ENCODE measurements at regions not wholly inside any gene's neighbourhood (a gene's known extent, or its start where the extent isn't known, plus 50 kb on each side); places are given as distances from the start of the nearest gene placed in this dataset.

GRCh38 chr7:41035794-41036193 is 667.1 kb downstream of the INHBA start:
- Histone ChIP-seq H3K4me3 (no peak overlapping the region), H4K20me1 (ENCODE audit: insufficient read depth, poor library complexity, severe bottlenecking) (no peaks in the 10 kb centered on the region), H3K27ac (no peak overlapping the region), H3K4me1 (ENCODE audit: insufficient read depth) (no peaks in the 10 kb centered on the region), H2AFZ (no peak overlapping the region), H3K36me3 (replicated peaks; ENCODE audit: insufficient read depth, low read depth) (no peaks in the 10 kb centered on the region), H3K9me2 (replicated peaks; ENCODE audit: insufficient read depth) (no peaks in the 10 kb centered on the region), H3K27me3 (no peaks in the 10 kb centered on the region), H3K9me3 (ENCODE audit: low read depth) (no peaks in the 10 kb centered on the region), H3K4me2 (no peak overlapping the region), H3K79me2 (no peaks in the 10 kb centered on the region)
- TF ChIP-seq EZH2 (IDR thresholded peaks at IDR 0.05; ENCODE audit: borderline replicate concordance) (no peak), EZH2phosphoT487 (IDR thresholded peaks at IDR 0.05; ENCODE audit: low read depth, severe bottlenecking, unreplicated experiment) (no peak)
- TF ChIP-seq, protein P1, sequence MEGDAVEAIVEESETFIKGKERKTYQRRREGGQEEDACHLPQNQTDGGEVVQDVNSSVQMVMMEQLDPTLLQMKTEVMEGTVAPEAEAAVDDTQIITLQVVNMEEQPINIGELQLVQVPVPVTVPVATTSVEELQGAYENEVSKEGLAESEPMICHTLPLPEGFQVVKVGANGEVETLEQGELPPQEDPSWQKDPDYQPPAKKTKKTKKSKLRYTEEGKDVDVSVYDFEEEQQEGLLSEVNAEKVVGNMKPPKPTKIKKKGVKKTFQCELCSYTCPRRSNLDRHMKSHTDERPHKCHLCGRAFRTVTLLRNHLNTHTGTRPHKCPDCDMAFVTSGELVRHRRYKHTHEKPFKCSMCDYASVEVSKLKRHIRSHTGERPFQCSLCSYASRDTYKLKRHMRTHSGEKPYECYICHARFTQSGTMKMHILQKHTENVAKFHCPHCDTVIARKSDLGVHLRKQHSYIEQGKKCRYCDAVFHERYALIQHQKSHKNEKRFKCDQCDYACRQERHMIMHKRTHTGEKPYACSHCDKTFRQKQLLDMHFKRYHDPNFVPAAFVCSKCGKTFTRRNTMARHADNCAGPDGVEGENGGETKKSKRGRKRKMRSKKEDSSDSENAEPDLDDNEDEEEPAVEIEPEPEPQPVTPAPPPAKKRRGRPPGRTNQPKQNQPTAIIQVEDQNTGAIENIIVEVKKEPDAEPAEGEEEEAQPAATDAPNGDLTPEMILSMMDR (IDR thresholded peaks at IDR 0.05; ENCODE audit: poor library complexity) = no peak
- WGBS (ENCODE audit: low lambda C conversion rate, missing lambda C conversion rate) = 83% methylated on average over 4 of the region's 4 CpGs
- no peak for DNase-seq (ENCODE audit: low spot score)

DNA sequence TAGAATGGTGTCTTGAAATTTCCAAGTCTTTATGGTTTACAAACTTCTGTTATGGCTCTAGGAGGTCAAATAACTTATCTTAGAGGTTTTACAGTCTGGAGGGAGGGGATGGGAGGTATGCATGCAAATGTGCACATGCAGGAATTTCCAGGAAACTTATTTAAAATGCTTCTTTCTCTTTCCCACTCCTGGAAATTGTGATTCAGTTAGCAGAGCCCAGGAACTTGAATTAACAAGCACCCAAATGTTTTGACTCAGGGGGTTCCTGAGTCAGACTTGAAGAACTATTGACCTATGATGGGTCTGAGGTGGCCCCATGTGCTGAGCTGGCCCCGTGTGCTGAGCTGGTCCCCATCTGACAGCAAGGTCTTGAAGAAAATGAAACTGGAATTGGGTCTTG is 669.4 kb downstream of the INHBA start:
- Histone ChIP-seq H3K36me3 (replicated peaks; ENCODE audit: insufficient read depth, low read depth) (no peaks in the 10 kb centered on the region), H3K27me3 (no peaks in the 10 kb centered on the region), H3K79me2 (no peaks in the 10 kb centered on the region), H3K4me1 (ENCODE audit: insufficient read depth) (no peaks in the 10 kb centered on the region), H3K9me3 (ENCODE audit: low read depth) (no peaks in the 10 kb centered on the region), H3K27ac (no peak overlapping the region), H2AFZ (no peak overlapping the region), H3K4me3 (no peak overlapping the region), H4K20me1 (ENCODE audit: insufficient read depth, poor library complexity, severe bottlenecking) (no peaks in the 10 kb centered on the region), H3K9me2 (replicated peaks; ENCODE audit: insufficient read depth) (no peaks in the 10 kb centered on the region), H3K4me2 (no peak overlapping the region)
- no peak for DNase-seq (ENCODE audit: low spot score)
- no peak for TF ChIP-seq EZH2phosphoT487 (IDR thresholded peaks at IDR 0.05; ENCODE audit: low read depth, severe bottlenecking, unreplicated experiment)
- TF ChIP-seq EZH2 (IDR thresholded peaks at IDR 0.05; ENCODE audit: borderline replicate concordance) = no peak
- WGBS (ENCODE audit: low lambda C conversion rate, missing lambda C conversion rate) = 86% methylated on average over 1 of the region's 1 CpG

DNA sequence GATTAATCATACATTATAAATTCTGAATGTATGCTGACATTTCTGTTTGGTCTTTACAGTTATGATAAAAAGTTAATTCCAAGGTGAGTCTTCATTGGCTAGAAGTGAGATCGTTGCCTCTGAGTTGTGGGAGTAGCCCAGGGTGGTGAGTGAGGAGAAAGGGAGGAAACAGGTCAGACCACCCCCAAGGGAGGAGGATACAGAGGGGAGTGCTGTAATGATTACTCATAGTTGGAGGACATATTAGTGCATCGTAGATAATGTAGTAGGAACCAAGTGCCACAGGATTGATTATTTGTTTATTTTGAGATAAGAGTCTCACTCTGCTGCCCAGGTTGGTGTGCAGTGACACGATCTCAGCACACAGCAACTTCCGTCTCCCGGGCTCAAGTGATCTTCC is 672.2 kb downstream of the INHBA start:
- Histone ChIP-seq H3K27me3 (no peaks in the 10 kb centered on the region), H3K4me1 (ENCODE audit: insufficient read depth) (no peaks in the 10 kb centered on the region), H3K4me3 (no peak overlapping the region), H2AFZ (no peak overlapping the region), H3K9me2 (replicated peaks; ENCODE audit: insufficient read depth) (no peaks in the 10 kb centered on the region), H3K9me3 (ENCODE audit: low read depth) (no peaks in the 10 kb centered on the region), H3K36me3 (replicated peaks; ENCODE audit: insufficient read depth, low read depth) (no peaks in the 10 kb centered on the region), H4K20me1 (ENCODE audit: insufficient read depth, poor library complexity, severe bottlenecking) (no peaks in the 10 kb centered on the region), H3K4me2 (no peak overlapping the region), H3K27ac (no peak overlapping the region), H3K79me2 (no peaks in the 10 kb centered on the region)
- WGBS (ENCODE audit: low lambda C conversion rate, missing lambda C conversion rate) = 62% methylated on average over 5 of the region's 5 CpGs
- DNase-seq (ENCODE audit: low spot score) = no peak
- TF ChIP-seq EZH2 (IDR thresholded peaks at IDR 0.05; ENCODE audit: borderline replicate concordance) (no peak), EZH2phosphoT487 (IDR thresholded peaks at IDR 0.05; ENCODE audit: low read depth, severe bottlenecking, unreplicated experiment) (no peak)
- TF ChIP-seq, protein P1 (IDR thresholded peaks at IDR 0.05; ENCODE audit: poor library complexity) = no peak

- no peaks in the 10 kb centered on the region for H3K27me3 ChIP-seq
- H2AFZ ChIP-seq = no peak overlapping the region
- no peaks in the 10 kb centered on the region for H3K4me1 ChIP-seq (ENCODE audit: insufficient read depth)
- no peaks in the 10 kb centered on the region for H3K9me3 ChIP-seq (ENCODE audit: low read depth)
- peak; percentile 15 for DNase-seq (ENCODE audit: low spot score)
- H3K36me3 ChIP-seq (replicated peaks; ENCODE audit: insufficient read depth, low read depth) = no peaks in the 10 kb centered on the region
- no peaks in the 10 kb centered on the region for H3K9me2 ChIP-seq (replicated peaks; ENCODE audit: insufficient read depth)
- TF ChIP-seq EZH2 (IDR thresholded peaks at IDR 0.05; ENCODE audit: borderline replicate concordance) (no peak), EZH2phosphoT487 (IDR thresholded peaks at IDR 0.05; ENCODE audit: low read depth, severe bottlenecking, unreplicated experiment) (no peak)
- TF ChIP-seq, protein P1 (IDR thresholded peaks at IDR 0.05; ENCODE audit: poor library complexity) = no peak
- 87% methylated on average over 5 of the region's 5 CpGs for WGBS (ENCODE audit: low lambda C conversion rate, missing lambda C conversion rate)
- H3K4me2 ChIP-seq = no peak overlapping the region
- no peaks in the 10 kb centered on the region for H3K79me2 ChIP-seq
- no peak overlapping the region for H3K4me3 ChIP-seq
- H4K20me1 ChIP-seq (ENCODE audit: insufficient read depth, poor library complexity, severe bottlenecking) = no peaks in the 10 kb centered on the region
- H3K27ac ChIP-seq = no peak overlapping the region
Measured at GRCh38 chr7:41029072-41029499, 673.8 kb downstream of the INHBA start.
